AG09309 (cell line): ENCODE measurements at regions not wholly inside any gene's neighbourhood (a gene's known extent, or its start where the extent isn't known, plus 50 kb on each side); places are given as distances from the start of the nearest gene placed in this dataset.

Source experiments
- DNase-seq: peaks from one replicate; pipeline ENCODE4 v3.0.0-alpha.2; 2010; ENCODE audit warnings: low read depth
- H3K4me3 ChIP-seq: 2 replicates; pipeline ENCODE4 v1.5.1; 2011; ENCODE audit warnings: mild to moderate bottlenecking, low read depth, low read length, moderate library complexity; ENCODE audit not compliant: control insufficient read depth
- TF ChIP-seq, protein P1 (sequence below): IDR thresholded peaks from 2 replicates; pipeline ENCODE4 v1.5.1; 2011; ENCODE audit warnings: mild to moderate bottlenecking, low read depth, low read length, inconsistent platforms; ENCODE audit not compliant: insufficient read depth, control insufficient read depth; ENCODE audit errors: missing control alignments

DNA sequence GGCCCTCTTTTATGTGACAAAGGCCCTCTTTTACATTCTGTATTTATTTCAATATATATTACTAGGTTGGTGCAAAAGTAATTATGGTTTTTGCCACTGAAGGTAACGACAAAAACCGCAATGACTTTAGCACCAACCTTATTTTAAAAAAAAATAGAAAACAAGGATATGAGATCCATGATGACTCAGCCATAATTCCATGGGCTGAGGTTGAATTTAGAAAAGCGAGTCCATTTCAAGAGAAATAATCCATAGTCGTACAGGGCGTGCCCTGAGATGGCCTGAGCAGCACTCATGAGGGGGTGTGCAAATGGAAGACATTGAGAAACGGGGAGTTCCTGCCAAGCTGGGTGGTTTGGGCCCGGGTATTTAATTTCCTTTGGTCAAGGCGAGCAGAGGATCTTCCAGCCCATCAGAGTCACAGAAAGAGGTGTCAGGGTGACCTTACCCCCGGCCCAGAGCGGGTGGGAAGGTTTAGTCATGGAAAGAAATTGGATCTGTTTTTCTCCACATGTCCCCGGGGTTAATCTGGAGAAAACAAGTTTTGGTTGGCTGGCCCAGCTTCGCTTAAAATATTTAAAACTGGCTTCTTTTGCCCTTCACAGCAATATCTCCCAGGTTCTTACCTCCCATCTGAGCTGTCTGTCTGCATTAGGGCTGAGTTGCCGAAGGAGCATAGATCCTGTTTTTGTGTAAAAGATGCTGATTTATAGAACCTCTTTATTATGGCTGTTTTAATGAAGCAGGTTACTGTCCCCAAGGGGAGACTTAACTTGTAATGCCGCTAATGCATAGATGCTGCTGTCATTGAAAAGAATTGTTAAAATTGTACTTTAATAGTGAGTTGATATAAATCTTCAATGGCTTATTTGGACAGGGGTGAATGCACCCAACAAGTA is 255.6 kb downstream of the PREX1 start:
- TF ChIP-seq, protein P1, sequence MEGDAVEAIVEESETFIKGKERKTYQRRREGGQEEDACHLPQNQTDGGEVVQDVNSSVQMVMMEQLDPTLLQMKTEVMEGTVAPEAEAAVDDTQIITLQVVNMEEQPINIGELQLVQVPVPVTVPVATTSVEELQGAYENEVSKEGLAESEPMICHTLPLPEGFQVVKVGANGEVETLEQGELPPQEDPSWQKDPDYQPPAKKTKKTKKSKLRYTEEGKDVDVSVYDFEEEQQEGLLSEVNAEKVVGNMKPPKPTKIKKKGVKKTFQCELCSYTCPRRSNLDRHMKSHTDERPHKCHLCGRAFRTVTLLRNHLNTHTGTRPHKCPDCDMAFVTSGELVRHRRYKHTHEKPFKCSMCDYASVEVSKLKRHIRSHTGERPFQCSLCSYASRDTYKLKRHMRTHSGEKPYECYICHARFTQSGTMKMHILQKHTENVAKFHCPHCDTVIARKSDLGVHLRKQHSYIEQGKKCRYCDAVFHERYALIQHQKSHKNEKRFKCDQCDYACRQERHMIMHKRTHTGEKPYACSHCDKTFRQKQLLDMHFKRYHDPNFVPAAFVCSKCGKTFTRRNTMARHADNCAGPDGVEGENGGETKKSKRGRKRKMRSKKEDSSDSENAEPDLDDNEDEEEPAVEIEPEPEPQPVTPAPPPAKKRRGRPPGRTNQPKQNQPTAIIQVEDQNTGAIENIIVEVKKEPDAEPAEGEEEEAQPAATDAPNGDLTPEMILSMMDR: no peak
- no peak for DNase-seq

DNA sequence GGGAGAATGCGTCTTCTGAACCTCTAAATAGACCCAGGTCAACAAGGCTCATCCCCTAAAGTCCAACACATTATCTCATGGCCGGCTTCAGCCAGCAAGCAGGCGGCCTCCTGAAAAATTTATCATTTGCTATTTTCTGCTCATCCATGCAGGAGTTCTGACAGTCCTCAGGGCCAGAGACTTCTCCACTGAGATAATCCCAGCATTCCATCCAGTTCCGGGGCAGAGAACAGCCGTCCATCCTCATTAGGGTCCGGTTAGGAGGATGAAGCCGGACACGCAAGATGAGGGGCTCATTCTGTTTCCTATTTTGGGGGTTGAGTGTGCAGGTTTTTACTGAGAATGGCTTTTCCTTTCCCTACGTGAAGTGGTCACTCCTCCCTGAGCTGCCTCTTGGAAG is 258.1 kb downstream of the PREX1 start:
- DNase-seq: no peak
- TF ChIP-seq, protein P1: no peak
- no peak overlapping the region for H3K4me3 ChIP-seq

More for the DNA sequence above, 255.6 kb downstream of the PREX1 start:
- no peak overlapping the region for H3K4me3 ChIP-seq

DNA sequence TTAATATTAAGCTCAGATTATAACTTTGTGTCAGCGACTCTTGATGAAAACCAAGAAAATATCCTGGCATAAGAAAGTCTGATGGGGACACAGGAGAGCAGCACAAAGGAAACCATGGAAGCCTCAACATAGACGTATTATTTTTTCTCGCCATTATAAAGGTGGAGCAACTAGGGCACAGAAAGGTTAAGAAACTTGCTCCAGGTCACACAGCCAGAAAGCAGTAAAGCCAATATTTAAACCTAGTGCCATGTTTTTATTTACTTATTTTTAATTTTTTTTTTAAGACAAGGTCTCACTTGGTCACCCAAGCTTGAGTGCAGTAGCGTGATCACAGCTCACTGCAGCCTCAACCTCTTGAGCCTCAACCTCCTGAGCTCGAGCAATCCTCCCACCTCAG is 259.3 kb downstream of the PREX1 start:
- no peak for DNase-seq
- H3K4me3 ChIP-seq: no peak overlapping the region
- TF ChIP-seq, protein P1: no peak

DNA sequence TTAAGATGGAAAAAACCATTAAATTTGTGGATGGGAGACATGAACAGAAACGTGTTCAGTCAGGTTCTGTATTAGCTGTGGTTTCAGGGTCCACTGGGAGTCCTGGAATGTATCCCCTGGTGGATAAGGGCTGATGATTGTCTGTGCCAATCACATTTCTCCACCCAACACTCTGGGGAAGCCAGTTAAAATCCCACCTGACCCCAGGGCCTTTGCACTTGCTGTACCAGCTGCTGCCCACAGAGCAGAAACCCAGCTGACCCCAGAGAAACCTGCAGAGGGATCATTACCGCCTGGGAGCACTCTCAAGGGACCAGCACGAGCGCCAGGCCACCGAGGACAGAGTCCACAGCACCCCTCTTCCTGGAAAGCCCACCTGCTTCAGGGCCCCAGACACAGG is 260.7 kb downstream of the PREX1 start:
- DNase-seq: no peak
- TF ChIP-seq, protein P1: no peak
- H3K4me3 ChIP-seq: no peak overlapping the region

DNA sequence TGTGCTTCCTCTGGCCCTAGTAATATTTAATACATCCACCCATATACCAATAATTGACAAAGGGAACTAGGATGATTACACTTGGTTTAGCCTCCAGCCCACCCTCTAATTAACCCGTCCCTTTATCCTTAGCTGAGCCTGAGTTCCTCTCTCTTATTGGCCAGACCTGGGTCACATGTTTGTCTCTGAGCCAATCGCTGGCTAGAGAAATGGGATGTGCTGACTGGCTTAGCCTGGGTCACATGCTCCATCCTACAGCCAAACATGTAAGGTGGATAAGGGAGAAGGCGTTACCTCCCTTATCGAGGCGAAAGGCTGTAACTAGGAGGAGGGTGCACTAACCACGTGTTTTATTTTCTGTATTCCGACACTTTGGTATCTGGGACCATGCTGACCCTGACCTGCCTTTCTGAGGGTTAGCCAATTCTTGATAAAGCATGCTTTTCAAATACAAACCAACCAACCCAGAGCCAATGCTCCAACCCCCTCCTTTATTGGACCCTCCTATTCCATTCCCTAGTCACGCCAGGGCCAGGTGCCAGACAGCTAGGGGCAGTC is 262.7 kb downstream of the PREX1 start:
- H3K4me3 ChIP-seq: no peak overlapping the region
- DNase-seq: no peak
- TF ChIP-seq, protein P1: no peak

DNA sequence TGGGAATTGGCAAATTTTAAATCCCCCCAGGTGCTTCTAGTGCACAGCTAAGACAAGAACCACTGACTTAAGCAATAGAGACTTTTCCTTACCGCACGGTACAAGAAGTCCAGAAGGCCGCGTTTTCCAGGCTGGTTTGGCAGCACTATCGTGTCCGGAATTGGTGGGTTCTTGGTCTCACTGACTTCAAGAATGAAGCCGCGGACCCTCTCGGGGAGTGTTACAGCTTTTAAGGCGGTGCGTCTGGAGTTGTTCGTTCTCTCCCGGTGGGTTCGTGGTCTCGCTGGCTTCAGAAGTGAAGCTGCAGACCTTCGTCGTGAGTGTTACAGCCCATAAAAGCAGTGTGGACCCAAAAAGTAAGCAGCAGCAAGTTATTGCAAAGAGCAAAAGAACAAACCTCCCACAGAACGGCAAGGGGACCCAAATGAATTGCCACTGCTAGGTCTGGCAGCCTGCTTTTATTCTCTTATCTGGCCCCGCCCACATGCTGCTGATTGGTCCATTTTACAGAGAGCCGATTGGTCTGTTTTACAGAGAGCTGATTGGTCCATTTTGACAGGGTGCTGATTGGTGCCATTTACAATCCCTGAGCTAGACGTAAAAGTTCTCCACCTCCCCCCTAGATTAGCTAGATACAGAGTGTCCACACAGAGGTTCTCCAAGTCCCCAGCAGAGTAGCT is 264.5 kb downstream of the PREX1 start:
- DNase-seq: no peak
- TF ChIP-seq, protein P1: no peak
- no peak overlapping the region for H3K4me3 ChIP-seq
